ENCODE measurements at regions not wholly inside any gene's neighbourhood (a gene's known extent, or its start where the extent isn't known, plus 50 kb on each side); places are given as distances from the start of the nearest gene placed in this dataset.

DNA sequence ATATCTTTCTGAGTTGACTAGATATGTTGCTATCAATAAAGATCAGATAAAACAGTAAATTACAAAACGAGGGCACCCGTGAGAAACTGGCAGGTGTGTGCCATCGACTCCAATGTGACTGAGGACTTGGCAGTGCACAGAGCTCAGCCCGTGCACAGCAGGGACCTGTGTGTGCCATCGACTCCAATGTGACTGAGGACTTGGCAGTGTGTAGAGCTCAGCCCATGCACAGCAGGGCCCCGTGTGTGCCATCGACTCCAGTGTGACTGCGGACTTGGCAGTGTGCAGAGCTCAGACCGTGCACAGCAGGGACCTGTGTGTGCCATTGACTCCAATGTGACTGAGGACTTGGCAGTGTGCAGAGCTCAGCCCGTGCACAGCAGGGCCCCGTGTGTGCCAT, 347.2 kb upstream of the B3GAT1 start:
- no peaks in the 10 kb centered on the region for H3K36me3 Mint-ChIP-seq
- no peak overlapping the region for H3K4me3 Mint-ChIP-seq
- no peak overlapping the region for H3K27ac Mint-ChIP-seq
- no peaks in the 10 kb centered on the region for H3K9me3 Mint-ChIP-seq (ENCODE audit: low read depth)
- H3K27me3 Mint-ChIP-seq: peaks cover 2% of the 10 kb centered on the region
- no peaks in the 10 kb centered on the region for H3K4me1 Mint-ChIP-seq (ENCODE audit: low read depth)

- Mint-ChIP-seq H3K36me3 (no peaks in the 10 kb centered on the region), H3K27ac (no peak overlapping the region), H3K9me3 (ENCODE audit: low read depth) (no peaks in the 10 kb centered on the region), H3K4me3 (no peak overlapping the region), H3K4me1 (ENCODE audit: low read depth) (no peaks in the 10 kb centered on the region), H3K27me3 (no peaks in the 10 kb centered on the region)
Observed at GRCh38 chr11:134758342-134758931, 346.4 kb upstream of the B3GAT1 start.

GRCh38 chr11:134757633-134758032, 345.6 kb upstream of the B3GAT1 start:
- no peak overlapping the region for H3K4me3 Mint-ChIP-seq
- H3K27ac Mint-ChIP-seq: no peak overlapping the region
- H3K9me3 Mint-ChIP-seq (ENCODE audit: low read depth): no peaks in the 10 kb centered on the region
- H3K36me3 Mint-ChIP-seq: no peaks in the 10 kb centered on the region
- peaks cover 2% of the 10 kb centered on the region for H3K27me3 Mint-ChIP-seq
- no peaks in the 10 kb centered on the region for H3K4me1 Mint-ChIP-seq (ENCODE audit: low read depth)

DNA sequence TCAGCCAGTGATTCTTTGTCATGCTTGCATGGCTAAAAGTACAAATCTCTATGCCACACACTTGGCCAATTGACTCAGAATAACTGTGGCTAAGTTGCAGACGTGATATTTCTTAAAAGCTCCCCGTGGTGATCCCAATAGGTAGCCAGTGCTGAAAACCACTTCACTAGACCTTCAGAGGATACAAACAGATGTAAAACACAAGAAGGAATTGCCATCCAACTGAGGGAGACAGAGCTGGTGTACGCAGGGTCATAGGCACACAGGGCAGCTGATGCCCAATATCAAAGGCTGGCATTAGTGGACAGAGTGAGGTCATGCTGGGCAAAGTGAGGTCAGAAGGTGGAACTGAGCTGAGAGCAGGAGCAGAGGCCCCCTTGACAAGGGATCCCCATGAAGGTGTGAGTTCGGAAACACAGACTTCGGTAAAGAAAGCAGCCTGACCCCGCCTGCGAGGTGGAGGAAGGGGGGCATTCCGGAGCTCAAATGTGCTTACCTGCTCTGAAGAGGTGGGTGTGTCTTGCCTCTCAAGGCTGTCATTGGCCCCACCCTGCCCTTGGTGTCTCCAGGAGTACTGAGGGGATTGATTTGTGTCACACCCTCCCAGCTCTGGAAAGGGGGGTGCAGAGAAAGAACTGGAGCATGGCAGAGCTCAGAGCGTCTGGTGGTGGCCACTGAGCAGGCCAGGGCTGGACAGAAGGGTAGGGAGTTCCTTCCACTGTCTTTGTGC, 344.9 kb upstream of the B3GAT1 start:
- no peaks in the 10 kb centered on the region for H3K9me3 Mint-ChIP-seq (ENCODE audit: low read depth)
- no peaks in the 10 kb centered on the region for H3K4me1 Mint-ChIP-seq (ENCODE audit: low read depth)
- H3K27me3 Mint-ChIP-seq: peaks cover 2% of the 10 kb centered on the region
- no peak overlapping the region for H3K27ac Mint-ChIP-seq
- no peaks in the 10 kb centered on the region for H3K36me3 Mint-ChIP-seq
- no peak overlapping the region for H3K4me3 Mint-ChIP-seq

DNA sequence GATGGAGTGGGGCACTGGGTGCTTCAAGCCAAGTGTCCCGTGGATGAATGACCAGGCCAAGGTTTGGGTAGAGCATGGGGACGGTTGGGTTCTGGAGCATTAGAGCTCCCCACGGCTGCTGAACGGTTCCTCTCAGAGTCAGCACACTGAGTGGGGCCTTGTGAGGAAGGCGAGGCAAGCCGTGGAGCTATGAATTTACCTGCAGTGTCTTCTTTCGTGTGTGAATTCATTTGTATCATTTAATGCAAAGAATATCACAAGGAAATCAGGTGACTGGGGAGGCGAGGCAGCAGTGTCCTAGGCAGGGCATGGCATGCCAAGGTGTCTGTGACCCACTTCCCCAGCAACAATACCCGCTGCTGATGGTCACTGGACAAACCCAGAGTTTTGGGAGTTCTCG, 343.5 kb upstream of the B3GAT1 start:
- no peaks in the 10 kb centered on the region for H3K4me1 Mint-ChIP-seq (ENCODE audit: low read depth)
- peaks cover 2% of the 10 kb centered on the region for H3K27me3 Mint-ChIP-seq
- H3K9me3 Mint-ChIP-seq (ENCODE audit: low read depth): no peaks in the 10 kb centered on the region
- H3K4me3 Mint-ChIP-seq: no peak overlapping the region
- no peak overlapping the region for H3K27ac Mint-ChIP-seq
- no peaks in the 10 kb centered on the region for H3K36me3 Mint-ChIP-seq

DNA sequence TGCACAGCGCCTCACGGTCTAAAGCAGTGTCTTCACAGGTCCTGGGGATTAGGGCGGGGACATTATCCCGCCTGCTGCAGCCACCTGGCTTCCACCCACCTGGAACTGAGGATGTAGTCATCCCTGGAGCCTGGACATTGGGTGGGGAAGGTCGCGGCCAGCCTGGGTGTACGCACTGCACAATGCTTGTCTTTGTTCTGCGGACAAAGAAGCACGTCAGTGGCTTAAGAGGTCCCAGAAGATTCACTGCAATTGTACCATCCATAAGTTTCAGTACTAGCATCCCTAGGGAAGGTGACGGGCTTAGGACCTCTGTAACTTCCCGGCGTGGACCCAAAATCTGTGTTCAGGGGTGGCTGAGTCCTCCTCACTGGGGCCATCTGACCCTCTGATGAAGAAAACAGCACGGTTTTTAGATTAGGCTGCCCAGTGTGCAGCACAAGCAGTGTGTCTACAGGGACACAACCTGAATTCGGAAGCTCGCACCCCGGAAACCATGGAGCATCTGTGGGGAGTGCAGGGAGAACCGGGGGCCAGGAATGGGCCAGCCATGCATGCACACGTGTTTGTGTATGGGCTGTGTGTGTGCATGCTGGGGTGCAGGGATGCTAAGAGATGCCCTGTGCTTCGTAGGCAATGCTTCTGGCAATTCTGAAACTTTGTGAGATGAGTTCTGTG, 342.6 kb upstream of the B3GAT1 start:
- H3K36me3 Mint-ChIP-seq: no peaks in the 10 kb centered on the region
- no peaks in the 10 kb centered on the region for H3K4me1 Mint-ChIP-seq (ENCODE audit: low read depth)
- no peak overlapping the region for H3K4me3 Mint-ChIP-seq
- no peak overlapping the region for H3K27ac Mint-ChIP-seq
- no peaks in the 10 kb centered on the region for H3K9me3 Mint-ChIP-seq (ENCODE audit: low read depth)
- H3K27me3 Mint-ChIP-seq: peaks cover 2% of the 10 kb centered on the region

- H3K27ac Mint-ChIP-seq: no peak overlapping the region
- no peaks in the 10 kb centered on the region for H3K36me3 Mint-ChIP-seq
- no peaks in the 10 kb centered on the region for H3K4me1 Mint-ChIP-seq (ENCODE audit: low read depth)
- H3K27me3 Mint-ChIP-seq: peaks cover 2% of the 10 kb centered on the region
- H3K4me3 Mint-ChIP-seq: no peak overlapping the region
- H3K9me3 Mint-ChIP-seq (ENCODE audit: low read depth): no peaks in the 10 kb centered on the region
Observed at GRCh38 chr11:134753771-134754520, 341.9 kb upstream of the B3GAT1 start.

- no peak overlapping the region for H3K4me3 Mint-ChIP-seq
- no peak overlapping the region for H3K27ac Mint-ChIP-seq
- no peaks in the 10 kb centered on the region for H3K36me3 Mint-ChIP-seq
- no peaks in the 10 kb centered on the region for H3K9me3 Mint-ChIP-seq (ENCODE audit: low read depth)
- H3K4me1 Mint-ChIP-seq (ENCODE audit: low read depth): no peaks in the 10 kb centered on the region
- H3K27me3 Mint-ChIP-seq: peaks cover 2% of the 10 kb centered on the region
Observed at GRCh38 chr11:134752964-134753770, 341.1 kb upstream of the B3GAT1 start.

DNA sequence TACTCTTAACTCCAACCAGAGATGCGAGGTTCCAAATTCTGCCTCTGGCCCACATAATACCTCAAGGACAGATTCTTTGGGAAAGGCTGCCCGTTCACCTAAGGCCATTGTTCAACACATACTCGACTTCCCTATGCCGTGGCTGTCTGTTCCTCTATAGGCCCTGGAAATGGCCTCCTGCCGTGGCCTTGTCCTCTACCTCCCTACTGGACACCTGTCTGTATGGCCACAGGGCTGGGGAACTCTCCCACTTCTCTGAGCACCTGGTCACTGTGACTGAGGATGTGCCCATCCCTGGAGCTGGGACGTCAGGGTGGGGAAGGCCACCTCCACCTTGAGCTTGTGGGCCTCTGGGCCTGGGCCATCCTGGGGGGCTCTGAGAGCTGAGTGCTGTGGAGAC, 340.5 kb upstream of the B3GAT1 start:
- no peak overlapping the region for H3K27ac Mint-ChIP-seq
- H3K27me3 Mint-ChIP-seq: peaks cover 2% of the 10 kb centered on the region
- H3K36me3 Mint-ChIP-seq: no peaks in the 10 kb centered on the region
- H3K4me1 Mint-ChIP-seq (ENCODE audit: low read depth): no peaks in the 10 kb centered on the region
- H3K9me3 Mint-ChIP-seq (ENCODE audit: low read depth): no peaks in the 10 kb centered on the region
- no peak overlapping the region for H3K4me3 Mint-ChIP-seq

DNA sequence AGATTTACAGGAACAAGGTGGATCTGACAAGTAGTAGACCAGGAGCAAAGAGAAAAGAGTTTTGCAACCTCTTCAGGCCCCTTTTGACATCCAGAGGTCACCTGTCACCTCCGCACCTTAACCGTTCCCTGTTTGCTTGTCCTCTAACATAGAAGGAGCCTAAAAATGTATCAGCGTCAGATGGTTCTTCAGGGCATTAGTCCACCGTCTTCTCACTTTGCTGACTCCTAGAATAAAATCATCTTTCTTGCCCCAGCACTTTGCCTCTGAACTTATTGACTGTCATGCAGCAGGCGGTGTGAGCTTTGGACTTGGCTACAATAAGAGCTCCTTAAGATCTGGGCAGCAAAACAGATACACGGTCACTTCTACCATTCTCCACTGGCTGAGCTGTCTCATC, 339.7 kb upstream of the B3GAT1 start:
- Mint-ChIP-seq H3K27me3 (peaks cover 2% of the 10 kb centered on the region), H3K4me3 (no peak overlapping the region), H3K27ac (no peak overlapping the region), H3K9me3 (ENCODE audit: low read depth) (no peaks in the 10 kb centered on the region), H3K36me3 (no peaks in the 10 kb centered on the region), H3K4me1 (ENCODE audit: low read depth) (no peaks in the 10 kb centered on the region)

DNA sequence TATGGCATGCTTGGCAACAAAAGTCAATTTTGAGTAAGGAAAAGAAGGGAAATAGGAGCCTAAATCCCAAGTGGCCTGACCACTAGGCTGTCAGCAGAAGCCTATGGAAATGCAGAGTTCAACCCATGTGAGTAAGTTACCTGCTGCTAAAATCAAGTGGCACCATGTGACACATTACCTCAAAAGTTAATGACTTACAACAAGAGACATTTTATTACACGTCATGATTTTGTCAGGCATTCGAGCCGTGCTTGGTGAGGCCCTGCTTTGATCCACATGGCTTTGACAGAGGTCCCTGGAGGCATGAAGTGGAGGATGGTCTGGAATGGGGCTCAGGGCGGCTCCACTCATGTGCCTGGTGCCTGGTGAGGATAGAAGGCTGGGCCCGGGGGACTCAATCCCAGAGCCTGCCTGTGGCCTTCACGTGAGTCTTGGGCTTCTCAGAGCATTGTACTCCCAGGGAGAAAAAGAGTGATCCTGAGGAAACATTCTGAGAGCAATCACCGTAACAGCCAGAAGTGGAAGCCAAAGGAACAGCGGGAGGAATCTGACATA, 339.1 kb upstream of the B3GAT1 start:
- no peaks in the 10 kb centered on the region for H3K36me3 Mint-ChIP-seq
- no peak overlapping the region for H3K4me3 Mint-ChIP-seq
- H3K27ac Mint-ChIP-seq: no peak overlapping the region
- no peaks in the 10 kb centered on the region for H3K4me1 Mint-ChIP-seq (ENCODE audit: low read depth)
- H3K9me3 Mint-ChIP-seq (ENCODE audit: low read depth): no peaks in the 10 kb centered on the region
- peaks cover 2% of the 10 kb centered on the region for H3K27me3 Mint-ChIP-seq

- Mint-ChIP-seq H3K9me3 (ENCODE audit: low read depth) (no peaks in the 10 kb centered on the region), H3K27me3 (peaks cover 2% of the 10 kb centered on the region), H3K4me1 (ENCODE audit: low read depth) (no peaks in the 10 kb centered on the region), H3K4me3 (no peak overlapping the region), H3K27ac (no peak overlapping the region), H3K36me3 (no peaks in the 10 kb centered on the region)
Observed at GRCh38 chr11:134750619-134751018, 338.6 kb upstream of the B3GAT1 start.

- Mint-ChIP-seq H3K9me3 (ENCODE audit: low read depth) (no peaks in the 10 kb centered on the region), H3K4me1 (ENCODE audit: low read depth) (no peaks in the 10 kb centered on the region), H3K27ac (no peak overlapping the region), H3K4me3 (no peak overlapping the region), H3K27me3 (peaks cover 3% of the 10 kb centered on the region), H3K36me3 (no peaks in the 10 kb centered on the region)
Observed at GRCh38 chr11:134749040-134749839, 337.2 kb upstream of the B3GAT1 start.

DNA sequence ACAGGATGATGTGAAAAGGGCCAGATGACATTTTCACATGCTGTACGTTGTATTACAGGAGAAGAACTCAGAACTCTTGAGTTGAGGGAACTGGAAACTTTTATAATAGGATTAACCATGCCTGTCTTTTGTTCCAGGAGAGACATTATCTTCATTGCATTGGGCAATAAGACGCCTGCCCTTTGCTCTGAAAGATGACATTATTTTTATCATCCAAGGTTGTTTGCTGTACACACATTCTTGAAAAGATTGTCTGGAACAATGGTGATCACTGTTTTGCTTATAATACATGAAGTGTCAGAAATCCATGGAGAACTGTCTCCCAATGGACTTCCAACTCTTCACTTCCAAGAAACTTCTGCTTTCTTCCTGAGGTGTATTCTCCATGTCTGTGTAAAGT, 334.6 kb upstream of the B3GAT1 start:
- no peak overlapping the region for H3K4me3 Mint-ChIP-seq
- no peak overlapping the region for H3K27ac Mint-ChIP-seq
- peaks cover 1% of the 10 kb centered on the region for H3K27me3 Mint-ChIP-seq
- no peaks in the 10 kb centered on the region for H3K9me3 Mint-ChIP-seq (ENCODE audit: low read depth)
- no peaks in the 10 kb centered on the region for H3K36me3 Mint-ChIP-seq
- H3K4me1 Mint-ChIP-seq (ENCODE audit: low read depth): peaks cover 8% of the 10 kb centered on the region

Measured in activated naive CD8-positive, alpha-beta T cell (primary cell).